ENCODE measurements at regions not wholly inside any gene's neighbourhood (a gene's known extent, or its start where the extent isn't known, plus 50 kb on each side); places are given as distances from the start of the nearest gene placed in this dataset.

DNA sequence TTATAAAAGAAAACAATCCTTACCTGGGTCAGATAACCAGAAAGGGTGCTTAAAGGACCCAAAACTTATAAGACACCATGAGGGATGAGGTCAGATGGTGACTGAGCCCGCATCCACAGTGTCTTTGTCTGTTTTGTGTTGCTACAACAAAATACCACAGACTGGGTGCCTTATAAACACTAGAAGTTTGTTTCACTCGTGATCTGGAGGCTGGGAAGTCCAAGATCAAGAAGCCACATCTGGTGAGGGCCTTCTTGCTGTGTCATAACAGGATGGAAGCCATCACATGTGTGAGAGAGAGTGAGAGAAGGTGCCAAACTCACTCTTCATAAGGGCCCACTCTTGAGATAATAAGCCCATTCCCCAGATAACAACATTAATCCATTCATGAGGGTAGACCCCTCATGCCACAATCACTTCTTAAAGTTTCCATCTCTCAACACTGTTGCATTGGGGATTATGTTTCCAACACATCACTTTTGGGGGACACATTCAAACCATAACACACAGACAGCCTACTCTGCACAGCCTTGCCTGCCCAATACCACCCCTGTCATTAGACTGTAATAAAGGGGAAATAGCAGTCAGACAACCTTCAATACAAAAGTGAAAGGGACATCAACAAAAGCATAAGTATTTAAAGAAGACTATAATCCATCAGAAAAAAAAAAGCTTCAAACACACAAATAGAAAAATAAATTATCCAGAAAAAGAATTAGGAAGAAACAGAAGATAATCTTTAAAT lies 249.8 kb downstream of the ANAPC1 start:
- Histone ChIP-seq H3K4me3 (no peak overlapping the region), H3K27ac (no peak overlapping the region), H3K36me3 (no peaks in the 10 kb centered on the region), H3K4me1 (peaks cover 0 to 37% (median 15%) of the 10 kb centered on the region in 4 donors), H3K9me3 (peaks cover 0 to 2% (median 0%) of the 10 kb centered on the region in 3 donors), H3K27me3 (no peaks in the 10 kb centered on the region)
- DNase-seq: no peak
- TF ChIP-seq, protein P1, sequence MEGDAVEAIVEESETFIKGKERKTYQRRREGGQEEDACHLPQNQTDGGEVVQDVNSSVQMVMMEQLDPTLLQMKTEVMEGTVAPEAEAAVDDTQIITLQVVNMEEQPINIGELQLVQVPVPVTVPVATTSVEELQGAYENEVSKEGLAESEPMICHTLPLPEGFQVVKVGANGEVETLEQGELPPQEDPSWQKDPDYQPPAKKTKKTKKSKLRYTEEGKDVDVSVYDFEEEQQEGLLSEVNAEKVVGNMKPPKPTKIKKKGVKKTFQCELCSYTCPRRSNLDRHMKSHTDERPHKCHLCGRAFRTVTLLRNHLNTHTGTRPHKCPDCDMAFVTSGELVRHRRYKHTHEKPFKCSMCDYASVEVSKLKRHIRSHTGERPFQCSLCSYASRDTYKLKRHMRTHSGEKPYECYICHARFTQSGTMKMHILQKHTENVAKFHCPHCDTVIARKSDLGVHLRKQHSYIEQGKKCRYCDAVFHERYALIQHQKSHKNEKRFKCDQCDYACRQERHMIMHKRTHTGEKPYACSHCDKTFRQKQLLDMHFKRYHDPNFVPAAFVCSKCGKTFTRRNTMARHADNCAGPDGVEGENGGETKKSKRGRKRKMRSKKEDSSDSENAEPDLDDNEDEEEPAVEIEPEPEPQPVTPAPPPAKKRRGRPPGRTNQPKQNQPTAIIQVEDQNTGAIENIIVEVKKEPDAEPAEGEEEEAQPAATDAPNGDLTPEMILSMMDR (IDR thresholded peaks at IDR 0.05): no peak
- intact Hi-C loops (cut with DNase I; ENCODE audit: low total_unique reads): no loop called here

DNA sequence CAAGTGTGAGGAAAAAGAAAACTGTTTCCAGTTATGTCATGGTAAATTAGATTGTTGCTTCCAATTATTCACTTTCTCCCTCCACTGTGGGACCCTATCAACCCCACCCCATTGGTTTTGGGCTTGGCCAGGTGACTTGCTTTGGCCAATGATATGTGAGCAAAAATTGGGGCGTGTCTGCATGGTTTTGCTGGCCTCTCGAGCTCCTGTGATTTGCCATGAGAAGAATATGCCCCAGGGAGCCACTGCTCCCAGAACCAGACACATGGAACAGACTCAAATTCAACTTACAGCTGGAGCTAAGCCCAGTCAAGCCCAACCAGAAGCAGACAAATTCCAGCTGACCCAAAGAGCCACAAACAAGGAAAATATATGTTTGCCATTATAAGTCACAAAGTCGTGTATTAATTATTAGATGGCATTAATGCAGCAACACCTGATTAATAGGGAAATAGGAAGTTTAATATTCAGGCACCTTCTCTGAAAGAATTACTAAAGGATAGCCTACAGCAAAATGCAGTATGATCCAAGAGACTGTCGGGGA lies 248.9 kb downstream of the ANAPC1 start:
- Histone ChIP-seq H3K4me1 (peaks cover 0 to 37% (median 15%) of the 10 kb centered on the region in 4 donors), H3K27ac (no peak overlapping the region), H3K9me3 (no peaks in the 10 kb centered on the region), H3K4me3 (no peak overlapping the region), H3K36me3 (no peaks in the 10 kb centered on the region), H3K27me3 (no peaks in the 10 kb centered on the region)
- intact Hi-C loops (cut with DNase I; ENCODE audit: low total_unique reads): no loop called here
- TF ChIP-seq, protein P1 (IDR thresholded peaks at IDR 0.05): no peak
- DNase-seq: no peak

DNA sequence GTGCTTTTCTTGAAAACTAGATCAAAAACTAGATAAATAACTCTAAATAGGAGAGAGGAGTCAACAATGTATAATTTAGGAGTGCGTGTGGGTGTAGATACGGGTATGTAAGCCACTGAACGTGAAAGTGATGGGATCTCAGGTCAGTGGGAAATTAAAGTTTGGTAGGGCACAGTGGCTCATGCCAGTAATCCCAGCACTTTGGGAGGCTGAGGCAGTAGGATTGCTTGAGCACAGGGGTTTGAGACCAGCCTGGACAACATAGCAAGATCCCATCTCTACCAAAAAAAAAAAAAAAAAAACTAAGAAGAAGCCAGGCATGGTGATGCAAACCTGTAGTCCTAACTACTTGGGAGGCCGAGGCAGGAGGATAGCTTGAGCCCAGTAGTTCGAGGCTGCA lies 247.1 kb downstream of the ANAPC1 start:
- H3K36me3 ChIP-seq: no peaks in the 10 kb centered on the region
- no peaks in the 10 kb centered on the region for H3K9me3 ChIP-seq
- TF ChIP-seq, protein P1 (IDR thresholded peaks at IDR 0.05): no peak
- H3K4me1 ChIP-seq: peaks cover 0 to 29% (median 11%) of the 10 kb centered on the region in 4 donors
- DNase-seq: no peak
- H3K4me3 ChIP-seq: no peak overlapping the region
- H3K27ac ChIP-seq: no peak overlapping the region
- H3K27me3 ChIP-seq: no peaks in the 10 kb centered on the region
- intact Hi-C loops (cut with DNase I; ENCODE audit: low total_unique reads): no loop called here

DNA sequence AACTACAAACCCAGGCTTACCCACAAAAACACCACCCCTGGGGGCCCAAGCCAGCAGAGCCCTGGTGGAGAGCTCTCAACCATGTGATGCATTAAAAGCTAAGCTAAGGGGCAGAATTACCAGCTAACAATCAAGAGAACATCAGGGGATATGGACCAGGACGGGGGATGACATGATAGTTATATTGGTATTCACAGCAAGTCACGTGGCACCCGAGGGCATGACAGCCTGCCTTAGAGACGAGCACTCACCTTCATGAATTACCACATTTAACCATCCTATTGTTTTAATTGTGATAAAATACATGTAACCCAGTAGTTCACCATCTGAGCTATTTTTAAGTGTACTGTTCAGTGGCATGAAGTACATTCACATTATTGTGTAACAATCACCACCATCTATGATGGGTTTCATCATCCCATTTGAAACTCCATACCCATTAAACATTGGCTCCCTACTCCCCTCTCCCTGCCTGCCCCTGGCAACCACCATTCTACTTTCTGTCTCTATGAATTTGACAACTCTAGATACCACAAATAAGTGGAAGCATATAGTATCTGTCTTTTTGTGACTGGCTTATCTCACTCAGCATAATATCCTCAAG lies 245.6 kb downstream of the ANAPC1 start:
- TF ChIP-seq, protein P1 (IDR thresholded peaks at IDR 0.05): no peak
- Histone ChIP-seq H3K4me1 (peaks cover 0 to 17% (median 2%) of the 10 kb centered on the region in 4 donors), H3K4me3 (no peak overlapping the region), H3K9me3 (no peaks in the 10 kb centered on the region), H3K27ac (no peak overlapping the region), H3K27me3 (no peaks in the 10 kb centered on the region), H3K36me3 (no peaks in the 10 kb centered on the region)
- intact Hi-C loops (cut with DNase I; ENCODE audit: low total_unique reads): no loop called here
- DNase-seq: no peak

DNA sequence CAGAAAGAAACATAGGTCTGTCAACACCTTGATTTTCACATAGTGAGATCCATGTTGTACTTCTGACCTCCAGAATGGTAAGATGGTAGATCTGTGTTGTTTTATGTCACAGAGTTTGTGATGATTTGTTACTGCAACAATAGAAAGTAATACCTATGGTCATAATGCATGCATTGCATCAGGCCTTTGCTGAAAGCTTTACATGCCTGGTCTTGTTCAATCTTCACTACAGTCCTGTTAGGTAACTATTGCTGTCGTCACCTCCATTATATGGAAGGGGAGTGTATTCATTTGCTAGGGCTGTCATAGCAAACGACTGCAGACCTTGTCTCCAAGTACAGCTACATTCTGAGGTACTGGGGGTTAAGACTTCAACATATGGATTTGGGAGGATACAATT lies 243.5 kb downstream of the ANAPC1 start:
- intact Hi-C loops (cut with DNase I; ENCODE audit: low total_unique reads): no loop called here
- Histone ChIP-seq H3K36me3 (no peaks in the 10 kb centered on the region), H3K9me3 (no peaks in the 10 kb centered on the region), H3K27me3 (no peaks in the 10 kb centered on the region), H3K4me3 (no peak overlapping the region), H3K4me1 (no peaks in the 10 kb centered on the region), H3K27ac (no peak overlapping the region)
- TF ChIP-seq, protein P1 (IDR thresholded peaks at IDR 0.05): no peak
- DNase-seq: no peak

All from tibial artery (tissue), 4 donors.